Neural cell (in vitro differentiated cells): ENCODE measurements at regions not wholly inside any gene's neighbourhood (a gene's known extent, or its start where the extent isn't known, plus 50 kb on each side); places are given as distances from the start of the nearest gene placed in this dataset.

Source experiments
- H2AFZ ChIP-seq: fragments of 200-600, 300-800 bp; sonication (generic), shearing (Covaris generic); 2 replicates; pipeline ENCODE4 v1.6.0; 2014; ENCODE audit warnings: low read depth, mild to moderate bottlenecking, antibody characterized with exemption, low read length, moderate library complexity
- H3F3A ChIP-seq: fragments of 200-600 bp; shearing (Covaris generic); 2 replicates; pipeline ENCODE4 v1.6.1; 2016; ENCODE audit warnings: mild to moderate bottlenecking, moderate library complexity, mixed read lengths, antibody characterized with exemption, low read length; ENCODE audit not compliant: insufficient read depth, poor library complexity, severe bottlenecking
- H3K27ac ChIP-seq: fragments of 200-600, 300-800 bp; sonication (generic), shearing (Covaris generic); 2 replicates; pipeline ENCODE4 v1.5.1; 2014; ENCODE audit warnings: mild to moderate bottlenecking, low read length, moderate library complexity
- H3K27me3 ChIP-seq: fragments of 300-800, 200-600 bp; sonication (generic), shearing (Covaris generic); 2 replicates; pipeline ENCODE4 v1.6.0; 2014; ENCODE audit warnings: mild to moderate bottlenecking, low read depth, low read length, moderate library complexity; ENCODE audit not compliant: insufficient read depth
- H3K36me3 ChIP-seq: fragments of 300-800, 200-600 bp; sonication (generic), shearing (Covaris generic); 2 replicates; pipeline ENCODE4 v1.5.1; 2014; ENCODE audit warnings: mild to moderate bottlenecking, antibody characterized with exemption, low read length, moderate library complexity; ENCODE audit not compliant: insufficient read depth
- H3K4me2 ChIP-seq: fragments of 300-800, 200-600 bp; sonication (generic), shearing (Covaris generic); 2 replicates; pipeline ENCODE4 v1.6.0; 2014; ENCODE audit warnings: mild to moderate bottlenecking, low read length
- H3K4me3 ChIP-seq: fragments of 300-800, 200-600 bp; sonication (generic), shearing (Covaris generic); 2 replicates; pipeline ENCODE4 v1.5.1; 2014; ENCODE audit warnings: mild to moderate bottlenecking, low read length, moderate library complexity
- H3K79me2 ChIP-seq: fragments of 200-600 bp; shearing (Covaris generic); replicated peaks from 2 replicates; pipeline ENCODE4 v1.6.0; 2014; ENCODE audit warnings: mild to moderate bottlenecking, low read length, moderate library complexity; ENCODE audit not compliant: insufficient read depth
- H3K9ac ChIP-seq: fragments of 300-800, 200-600 bp; sonication (generic), shearing (Covaris generic); 2 replicates; pipeline ENCODE4 v1.6.1; 2016; ENCODE audit warnings: mild to moderate bottlenecking, low read length, mixed read lengths
- H3K9me2 ChIP-seq: fragments of 200-600 bp; shearing (Covaris generic); 2 replicates; pipeline ENCODE4 v1.6.1; 2016; ENCODE audit warnings: mild to moderate bottlenecking, low read length, mixed read lengths; ENCODE audit not compliant: insufficient read depth
- H3K9me3 ChIP-seq: fragments of 200-600, 300-800 bp; sonication (generic), shearing (Covaris generic); 2 replicates; pipeline ENCODE4 v1.6.1; 2016; ENCODE audit warnings: mild to moderate bottlenecking, mixed run types, low read length, moderate library complexity, mixed read lengths
- H4K20me1 ChIP-seq: fragments of 200-600 bp; shearing (Covaris generic); 2 replicates; pipeline ENCODE4 v1.6.1; 2016; ENCODE audit warnings: mild to moderate bottlenecking, mixed run types; ENCODE audit not compliant: insufficient read depth
- CTCF ChIP-seq: fragments of 450-650 bp; IDR thresholded peaks from 2 replicates; pipeline ENCODE4 v1.5.1; 2014; ENCODE audit warnings: antibody characterized with exemption, mild to moderate bottlenecking, moderate library complexity; ENCODE audit not compliant: poor library complexity, severe bottlenecking
- EP300 ChIP-seq: fragments of 450-650 bp; conservative IDR thresholded peaks from 2 replicates; pipeline ENCODE4 v1.6.1; 2014; ENCODE audit warnings: antibody characterized with exemption, mild to moderate bottlenecking, moderate library complexity; ENCODE audit not compliant: poor library complexity, severe bottlenecking
- EZH2 ChIP-seq: fragments of 200-600, 300-800 bp; shearing (Covaris generic), sonication (generic); IDR thresholded peaks from 2 replicates; pipeline ENCODE4 v1.6.1; 2014; ENCODE audit warnings: antibody characterized with exemption, low read length, borderline replicate concordance, mild to moderate bottlenecking; ENCODE audit not compliant: insufficient read depth, poor library complexity, severe bottlenecking
- MXI1 ChIP-seq: fragments of 450-650 bp; conservative IDR thresholded peaks from 2 replicates; pipeline ENCODE4 v1.6.1; 2014; ENCODE audit warnings: antibody characterized with exemption, mild to moderate bottlenecking; ENCODE audit not compliant: poor library complexity, severe bottlenecking
- POLR2AphosphoS5 ChIP-seq: IDR thresholded peaks from 2 replicates; pipeline ENCODE4 v1.6.1; 2012
- RAD21 ChIP-seq: fragments of 450-650 bp; conservative IDR thresholded peaks from 2 replicates; pipeline ENCODE4 v1.6.1; 2014; ENCODE audit warnings: antibody characterized with exemption, mild to moderate bottlenecking, moderate library complexity
- REST ChIP-seq: IDR thresholded peaks from 2 replicates; pipeline ENCODE4 v1.6.1; 2012; ENCODE audit warnings: borderline replicate concordance
- SMC3 ChIP-seq: fragments of 450-650 bp; conservative IDR thresholded peaks from 2 replicates; pipeline ENCODE4 v1.6.1; 2014; ENCODE audit warnings: antibody characterized with exemption, mild to moderate bottlenecking, moderate library complexity; ENCODE audit not compliant: poor library complexity
- TAF1 ChIP-seq: IDR thresholded peaks from 2 replicates; pipeline ENCODE4 v1.6.1; 2012; ENCODE audit warnings: low read depth

GRCh38 chr4:127118681-127119080 lies 514.1 kb upstream of the INTU start:
- Histone ChIP-seq H3K9me2 (no peaks in the 10 kb centered on the region), H3K4me3 (no peak overlapping the region), H3K79me2 (no peaks in the 10 kb centered on the region), H4K20me1 (no peaks in the 10 kb centered on the region), H3F3A (no peaks in the 10 kb centered on the region), H3K9me3 (no peaks in the 10 kb centered on the region), H3K27ac (no peak overlapping the region), H2AFZ (no peak overlapping the region), H3K4me2 (no peak overlapping the region), H3K36me3 (no peaks in the 10 kb centered on the region), H3K27me3 (no peaks in the 10 kb centered on the region), H3K9ac (no peak overlapping the region)
- TF ChIP-seq MXI1 (no peak), EP300 (no peak), EZH2 (no peak), REST (no peak), TAF1 (no peak), POLR2AphosphoS5 (no peak), CTCF (no peak), RAD21 (no peak), SMC3 (no peak)

DNA sequence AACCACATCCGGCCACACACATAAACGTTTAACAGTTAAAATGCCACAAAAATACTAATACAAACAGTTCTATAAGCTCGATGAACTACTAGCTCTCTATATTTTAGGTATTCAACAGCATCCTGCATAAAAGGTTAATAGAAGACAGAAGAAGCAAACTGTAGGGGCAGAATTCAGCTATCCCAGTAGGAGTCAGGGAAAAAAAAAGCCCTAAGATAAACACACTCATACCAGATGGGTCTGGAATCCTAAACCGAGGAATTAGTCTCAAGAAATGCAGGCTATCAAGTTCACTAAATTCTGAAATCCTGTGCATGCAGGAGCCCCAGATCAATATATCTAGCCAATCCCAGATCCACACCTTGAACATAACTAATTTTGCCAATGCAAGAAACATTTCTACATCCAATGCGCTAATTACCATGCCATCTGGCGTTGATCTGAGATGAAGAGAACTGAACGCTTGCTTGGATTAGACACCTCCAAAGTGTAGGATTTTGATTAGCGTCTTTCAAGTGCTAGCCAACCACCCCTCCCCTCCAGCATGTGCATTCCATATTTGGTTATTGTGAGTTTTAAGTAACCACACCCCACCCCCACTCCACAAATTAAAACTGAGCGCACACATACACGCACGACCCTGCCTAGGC lies 512.2 kb upstream of the INTU start:
- no peaks in the 10 kb centered on the region for H3F3A ChIP-seq
- H3K4me3 ChIP-seq: no peak overlapping the region
- H3K9me2 ChIP-seq: no peaks in the 10 kb centered on the region
- H4K20me1 ChIP-seq: no peaks in the 10 kb centered on the region
- H3K79me2 ChIP-seq: no peaks in the 10 kb centered on the region
- H3K27me3 ChIP-seq: no peaks in the 10 kb centered on the region
- H3K4me2 ChIP-seq: no peak overlapping the region
- H3K36me3 ChIP-seq: no peaks in the 10 kb centered on the region
- no peak overlapping the region for H3K27ac ChIP-seq
- no peak overlapping the region for H3K9ac ChIP-seq
- H3K9me3 ChIP-seq: no peaks in the 10 kb centered on the region
- TF ChIP-seq TAF1: no peak
- TF ChIP-seq EP300: no peak
- TF ChIP-seq POLR2AphosphoS5: no peak
- TF ChIP-seq RAD21: no peak
- TF ChIP-seq REST: no peak
- no peak for TF ChIP-seq MXI1
- H2AFZ ChIP-seq: no peak overlapping the region
